ENCODE measurements at regions not wholly inside any gene's neighbourhood (a gene's known extent, or its start where the extent isn't known, plus 50 kb on each side); places are given as distances from the start of the nearest gene placed in this dataset.

DNA sequence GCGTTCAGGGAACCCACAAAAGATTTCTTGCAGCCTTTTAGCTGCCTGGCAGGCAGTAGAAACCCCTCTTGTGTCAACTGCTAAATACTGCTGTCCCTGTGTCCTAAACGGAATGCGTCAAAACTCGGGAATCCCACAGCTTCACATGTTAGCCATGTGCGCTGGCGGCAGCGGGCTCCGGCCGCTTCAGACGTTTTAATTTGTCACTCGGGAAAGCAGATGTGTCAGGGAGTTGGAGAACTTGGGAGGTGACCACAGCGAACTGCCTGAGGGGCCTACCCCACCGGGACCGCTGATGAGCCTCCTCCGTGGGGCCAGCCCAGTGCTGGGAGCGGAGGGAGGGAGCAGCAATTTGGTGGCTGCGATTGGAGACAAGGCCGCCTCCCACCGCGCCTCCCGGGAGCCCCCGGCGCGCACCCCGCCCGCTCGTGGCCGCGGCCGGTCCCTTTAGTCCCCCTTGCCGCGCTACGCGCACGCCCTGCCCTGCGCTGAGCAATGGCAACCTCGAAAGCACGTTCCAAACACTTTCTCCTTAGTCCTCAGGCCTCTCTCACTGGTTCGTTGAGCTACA lies 146.1 kb upstream of the SATB2 start:
- no peak for TF ChIP-seq CTCF (IDR thresholded peaks at IDR 0.05)
- TF ChIP-seq ZFX (IDR thresholded peaks at IDR 0.05; ENCODE audit: borderline replicate concordance) = no peak
